ENCODE measurements at regions not wholly inside any gene's neighbourhood (a gene's known extent, or its start where the extent isn't known, plus 50 kb on each side); places are given as distances from the start of the nearest gene placed in this dataset.

DNA sequence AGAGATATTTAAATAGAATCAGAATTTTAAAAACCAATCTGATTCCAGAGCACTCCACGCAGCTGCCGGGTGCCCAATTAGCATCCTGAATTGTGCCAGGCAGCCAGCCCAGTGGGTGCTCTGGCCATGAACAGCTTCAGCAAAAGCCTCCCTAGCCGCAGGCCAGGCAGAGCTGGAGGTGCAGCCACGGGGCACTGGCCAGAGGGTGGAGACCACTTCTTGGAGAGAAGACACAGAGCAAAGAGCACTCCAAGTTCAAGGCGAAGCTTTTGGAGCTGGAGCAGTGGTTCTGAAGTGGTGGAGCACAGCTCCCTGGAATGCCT lies 475.6 kb upstream of the PROK2 start:
- DNase-seq (ENCODE audit: low read depth in 6 of 9, low spot score in 9 of 9): no peak

DNA sequence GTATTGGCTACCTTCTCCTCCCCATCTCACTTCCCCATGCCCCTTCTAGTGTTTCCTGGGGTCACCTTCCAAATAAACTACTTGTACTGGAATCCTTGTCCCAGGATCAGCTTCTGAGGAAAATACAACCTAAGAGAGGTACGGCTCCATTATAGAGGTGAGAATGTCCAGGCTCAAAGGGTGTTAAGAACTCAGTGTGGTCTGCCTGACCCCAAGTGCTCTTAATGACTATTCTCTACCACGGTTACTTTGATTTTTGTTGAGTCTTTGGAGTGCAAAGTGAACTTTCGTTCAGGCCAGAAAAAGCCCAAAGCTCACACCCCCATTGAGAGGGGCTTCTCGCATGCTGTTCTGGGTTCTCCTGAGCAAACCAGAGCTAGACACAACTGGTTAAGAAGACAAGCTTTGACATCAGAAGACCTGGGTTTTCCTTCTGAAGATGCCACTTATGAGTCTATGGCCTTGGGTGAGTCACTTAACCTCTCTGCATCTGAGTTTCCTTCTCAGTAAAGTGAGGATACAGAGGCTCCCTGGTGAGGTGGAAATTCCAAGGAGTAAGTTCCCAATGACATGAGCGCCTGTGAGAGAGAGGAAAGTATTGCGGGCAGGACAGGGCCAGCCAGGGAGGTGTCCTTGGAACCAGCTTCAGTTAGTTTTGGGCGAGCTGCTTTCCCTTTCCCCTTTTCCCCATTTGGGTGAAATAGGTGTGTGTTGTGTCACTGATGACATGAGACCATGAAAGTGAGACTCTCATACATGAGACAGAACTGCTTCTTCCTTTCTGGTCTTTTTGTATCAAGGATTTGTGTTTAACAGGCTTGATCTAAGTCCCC lies 475.0 kb upstream of the PROK2 start:
- Histone ChIP-seq H3K27me3 (ENCODE audit: control insufficient read depth in 2 of 2, insufficient read depth in 1 of 2, low read length in 1 of 2) (no peaks in the 10 kb centered on the region), H3K4me1 (ENCODE audit: control insufficient read depth in 2 of 2, insufficient read depth in 2 of 2, low read length in 2 of 2) (peaks cover 49 to 52% of the 10 kb centered on the region in 2 donors), H3K9me3 (ENCODE audit: control insufficient read depth in 2 of 2, insufficient read depth in 1 of 2, low read length in 1 of 2) (peaks cover 0 to 14% of the 10 kb centered on the region in 2 donors), H3K36me3 (ENCODE audit: control insufficient read depth in 2 of 2, insufficient read depth in 2 of 2, low read length in 1 of 2) (no peaks in the 10 kb centered on the region), H3K27ac (ENCODE audit: low read depth in 1 of 2, low read length in 1 of 2) (no peak overlapping the region), H3K4me3 (ENCODE audit: low read length in 2 of 2) (no peak overlapping the region)
- no peak for DNase-seq (ENCODE audit: low read depth in 6 of 9, low spot score in 9 of 9)
- 96% methylated on average over 7 of the region's 7 CpGs for WGBS

More for the DNA sequence above, 475.6 kb upstream of the PROK2 start:
- no peak overlapping the region for H3K27ac ChIP-seq (ENCODE audit: low read depth in 1 of 2, low read length in 1 of 2)
- H3K9me3 ChIP-seq (ENCODE audit: control insufficient read depth in 2 of 2, insufficient read depth in 1 of 2, low read length in 1 of 2): peaks cover 0 to 14% of the 10 kb centered on the region in 2 donors
- H3K36me3 ChIP-seq (ENCODE audit: control insufficient read depth in 2 of 2, insufficient read depth in 2 of 2, low read length in 1 of 2): no peaks in the 10 kb centered on the region
- 98% methylated on average over 5 of the region's 5 CpGs for WGBS
- H3K4me1 ChIP-seq (ENCODE audit: control insufficient read depth in 2 of 2, insufficient read depth in 2 of 2, low read length in 2 of 2): peaks cover 44 to 50% of the 10 kb centered on the region in 2 donors
- H3K27me3 ChIP-seq (ENCODE audit: control insufficient read depth in 2 of 2, insufficient read depth in 1 of 2, low read length in 1 of 2): no peaks in the 10 kb centered on the region
- no peak overlapping the region for H3K4me3 ChIP-seq (ENCODE audit: low read length in 2 of 2)

DNA sequence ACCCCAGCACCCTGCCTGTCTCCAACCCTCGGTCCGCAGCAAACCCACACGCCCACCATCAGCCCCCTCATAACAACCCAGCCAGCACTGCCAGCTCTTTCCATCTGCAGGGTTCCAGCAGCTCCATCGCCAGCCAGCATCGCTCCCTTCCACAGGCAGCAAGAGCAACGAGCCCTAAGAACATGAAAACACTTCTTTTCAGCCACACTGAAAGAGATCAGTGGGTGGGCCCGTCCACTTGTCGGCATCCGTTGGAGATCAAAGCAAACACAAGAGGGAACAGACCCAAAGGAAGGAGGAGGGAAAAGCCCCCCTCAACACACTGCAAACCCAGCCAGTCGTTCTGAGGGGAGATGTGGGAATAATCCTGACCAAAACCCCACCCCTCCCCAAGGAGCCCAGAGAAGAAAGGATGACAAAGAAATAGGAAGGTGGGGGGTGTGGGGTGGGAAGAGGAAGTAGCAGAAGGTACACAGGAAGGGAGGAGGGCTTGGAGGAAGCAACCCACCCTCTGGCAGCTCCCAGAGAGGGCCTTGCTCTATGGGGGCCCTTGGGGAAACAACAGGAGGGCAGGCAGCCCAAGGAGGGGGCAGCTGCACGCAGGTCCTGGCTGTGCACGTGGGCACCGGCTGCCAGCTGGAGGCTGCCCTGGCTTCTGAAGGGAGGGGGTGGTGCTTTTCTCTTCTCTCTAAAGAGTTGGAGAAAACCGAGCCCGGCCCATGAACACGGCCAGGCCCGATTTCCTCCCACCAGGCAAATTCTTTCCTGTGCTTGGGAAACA lies 473.6 kb upstream of the PROK2 start:
- H3K9me3 ChIP-seq (ENCODE audit: control insufficient read depth in 2 of 2, insufficient read depth in 1 of 2, low read length in 1 of 2): peaks cover 0 to 14% of the 10 kb centered on the region in 2 donors
- H3K36me3 ChIP-seq (ENCODE audit: control insufficient read depth in 2 of 2, insufficient read depth in 2 of 2, low read length in 1 of 2): no peaks in the 10 kb centered on the region
- peak overlapping the region; percentile 31 to 50 for H3K27ac ChIP-seq (ENCODE audit: low read depth in 1 of 2, low read length in 1 of 2)
- WGBS: 31% methylated on average over 17 of the region's 17 CpGs
- peak in 6 of 9 donors; percentile 41 to 73 (median 55) for DNase-seq (ENCODE audit: low read depth in 6 of 9, low spot score in 9 of 9)
- no peaks in the 10 kb centered on the region for H3K27me3 ChIP-seq (ENCODE audit: control insufficient read depth in 2 of 2, insufficient read depth in 1 of 2, low read length in 1 of 2)
- no peak overlapping the region for H3K4me3 ChIP-seq (ENCODE audit: low read length in 2 of 2)
- H3K4me1 ChIP-seq (ENCODE audit: control insufficient read depth in 2 of 2, insufficient read depth in 2 of 2, low read length in 2 of 2): peaks cover 50 to 55% of the 10 kb centered on the region in 2 donors

DNA sequence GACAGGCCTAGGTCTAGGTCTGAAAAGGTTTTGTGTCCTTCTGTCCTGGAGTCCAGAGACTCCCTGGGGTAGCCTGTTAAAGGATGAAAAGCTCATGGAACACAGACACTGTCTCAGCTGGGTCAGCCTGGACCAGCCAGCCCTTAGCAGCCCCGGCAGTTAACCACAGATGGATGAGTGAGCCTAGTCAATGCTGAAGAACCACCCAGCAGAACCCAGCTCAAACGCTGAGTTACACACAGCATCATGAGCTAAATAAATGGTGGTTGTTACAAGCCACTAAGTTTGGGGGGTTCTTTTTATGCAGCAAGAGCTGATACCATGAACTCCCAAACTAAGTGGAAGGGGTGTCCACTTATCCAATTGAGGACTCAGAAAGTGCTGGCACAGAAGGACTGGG lies 472.8 kb upstream of the PROK2 start:
- H3K27ac ChIP-seq (ENCODE audit: low read depth in 1 of 2, low read length in 1 of 2): peak overlapping the region in 1 of 2 donors; percentile 56
- H3K9me3 ChIP-seq (ENCODE audit: control insufficient read depth in 2 of 2, insufficient read depth in 1 of 2, low read length in 1 of 2): peaks cover 0 to 14% of the 10 kb centered on the region in 2 donors
- no peaks in the 10 kb centered on the region for H3K27me3 ChIP-seq (ENCODE audit: control insufficient read depth in 2 of 2, insufficient read depth in 1 of 2, low read length in 1 of 2)
- no peak overlapping the region for H3K4me3 ChIP-seq (ENCODE audit: low read length in 2 of 2)
- DNase-seq (ENCODE audit: low read depth in 6 of 9, low spot score in 9 of 9): no peak
- WGBS: 96% methylated on average over 2 of the region's 2 CpGs
- peaks cover 50 to 55% of the 10 kb centered on the region in 2 donors for H3K4me1 ChIP-seq (ENCODE audit: control insufficient read depth in 2 of 2, insufficient read depth in 2 of 2, low read length in 2 of 2)
- no peaks in the 10 kb centered on the region for H3K36me3 ChIP-seq (ENCODE audit: control insufficient read depth in 2 of 2, insufficient read depth in 2 of 2, low read length in 1 of 2)

DNA sequence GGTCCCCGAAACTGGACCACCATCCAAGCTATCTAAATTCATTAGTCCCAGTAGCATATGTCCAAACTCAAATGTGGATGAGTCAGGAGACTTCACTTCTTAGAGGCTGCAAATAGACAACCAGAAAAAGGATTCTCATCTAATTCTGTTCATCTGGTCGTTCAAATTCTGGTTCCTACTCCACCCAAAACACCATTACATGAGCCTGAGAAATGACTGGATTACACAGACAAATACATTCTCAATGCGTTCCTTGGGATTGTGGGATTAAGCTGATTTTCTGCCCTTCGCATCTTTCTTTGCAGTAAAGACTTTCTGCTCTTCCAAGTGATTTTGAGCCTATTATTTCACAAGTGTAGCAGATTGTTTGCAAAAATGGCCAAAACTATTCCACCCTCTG lies 472.3 kb upstream of the PROK2 start:
- Histone ChIP-seq H3K4me1 (ENCODE audit: control insufficient read depth in 2 of 2, insufficient read depth in 2 of 2, low read length in 2 of 2) (peaks cover 50 to 55% of the 10 kb centered on the region in 2 donors), H3K4me3 (ENCODE audit: low read length in 2 of 2) (no peak overlapping the region), H3K9me3 (ENCODE audit: control insufficient read depth in 2 of 2, insufficient read depth in 1 of 2, low read length in 1 of 2) (peaks cover 0 to 14% of the 10 kb centered on the region in 2 donors), H3K36me3 (ENCODE audit: control insufficient read depth in 2 of 2, insufficient read depth in 2 of 2, low read length in 1 of 2) (no peaks in the 10 kb centered on the region), H3K27me3 (ENCODE audit: control insufficient read depth in 2 of 2, insufficient read depth in 1 of 2, low read length in 1 of 2) (no peaks in the 10 kb centered on the region), H3K27ac (ENCODE audit: low read depth in 1 of 2, low read length in 1 of 2) (peak overlapping the region in 1 of 2 donors; percentile 56)
- WGBS: 95% methylated on average over 4 of the region's 4 CpGs
- no peak for DNase-seq (ENCODE audit: low read depth in 6 of 9, low spot score in 9 of 9)

DNA sequence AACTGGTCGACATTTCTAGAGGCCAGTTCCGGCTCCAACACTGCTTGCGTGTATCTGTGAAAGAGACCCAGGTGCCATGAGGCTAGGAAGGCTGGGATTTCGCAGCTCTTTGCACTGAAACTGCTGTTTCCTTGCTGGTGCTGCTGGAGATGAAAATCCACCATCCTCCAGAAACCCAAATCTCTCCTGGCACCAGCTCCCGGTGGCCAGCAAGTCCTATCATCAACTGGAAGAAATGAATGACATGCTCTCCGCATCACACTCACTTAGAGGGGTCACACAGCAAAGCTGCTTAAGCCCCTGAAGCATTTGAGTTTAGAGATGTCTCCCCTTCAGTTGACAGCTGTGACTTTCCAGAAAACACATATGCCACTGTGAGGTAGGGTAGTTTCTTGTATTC lies 471.8 kb upstream of the PROK2 start:
- Histone ChIP-seq H3K27me3 (ENCODE audit: control insufficient read depth in 2 of 2, insufficient read depth in 1 of 2, low read length in 1 of 2) (no peaks in the 10 kb centered on the region), H3K36me3 (ENCODE audit: control insufficient read depth in 2 of 2, insufficient read depth in 2 of 2, low read length in 1 of 2) (no peaks in the 10 kb centered on the region), H3K9me3 (ENCODE audit: control insufficient read depth in 2 of 2, insufficient read depth in 1 of 2, low read length in 1 of 2) (peaks cover 0 to 14% of the 10 kb centered on the region in 2 donors), H3K4me1 (ENCODE audit: control insufficient read depth in 2 of 2, insufficient read depth in 2 of 2, low read length in 2 of 2) (peaks cover 50 to 55% of the 10 kb centered on the region in 2 donors), H3K27ac (ENCODE audit: low read depth in 1 of 2, low read length in 1 of 2) (peak overlapping the region in 1 of 2 donors; percentile 56), H3K4me3 (ENCODE audit: low read length in 2 of 2) (no peak overlapping the region)
- WGBS: 95% methylated on average over 6 of the region's 6 CpGs
- DNase-seq (ENCODE audit: low read depth in 6 of 9, low spot score in 9 of 9): peak in 1 of 9 donors; percentile 54

DNA sequence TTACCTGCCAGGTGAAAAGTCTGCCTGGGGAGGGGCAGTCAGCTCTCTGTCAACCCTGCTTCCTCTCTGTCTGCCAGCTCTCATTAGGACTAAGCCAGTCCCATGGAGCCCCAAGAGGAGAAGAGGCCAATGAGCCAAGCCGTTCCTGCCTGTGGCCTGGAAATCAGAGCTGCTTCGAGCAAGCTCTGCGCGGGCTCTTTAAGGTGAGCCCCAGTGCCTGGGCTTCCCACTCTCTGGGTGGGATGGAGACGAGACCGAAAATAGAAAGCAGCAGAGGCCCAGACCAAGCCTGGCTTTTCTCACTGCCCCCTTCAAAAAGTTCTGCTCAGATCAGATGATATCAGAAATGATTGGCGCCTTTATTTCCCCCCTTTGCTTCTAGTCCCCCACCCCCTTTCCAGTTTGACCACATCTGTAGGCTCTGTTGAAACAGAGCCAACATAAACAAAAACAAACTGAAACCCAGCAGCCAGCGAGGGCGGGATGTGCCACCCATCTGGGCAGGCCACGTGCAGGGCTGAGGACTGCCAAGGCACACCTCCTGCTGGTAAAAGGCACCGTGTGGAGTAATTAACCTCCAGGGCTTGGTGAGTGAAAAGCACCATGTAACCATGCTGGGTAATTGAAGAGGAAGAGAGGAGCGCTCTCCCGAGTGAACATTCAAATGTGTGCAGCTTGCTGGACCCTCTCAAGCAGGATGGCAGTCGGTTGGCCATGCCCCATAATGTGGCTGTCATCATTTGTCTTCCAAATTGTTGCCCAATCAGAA lies 471.0 kb upstream of the PROK2 start:
- peaks cover 0 to 14% of the 10 kb centered on the region in 2 donors for H3K9me3 ChIP-seq (ENCODE audit: control insufficient read depth in 2 of 2, insufficient read depth in 1 of 2, low read length in 1 of 2)
- H3K36me3 ChIP-seq (ENCODE audit: control insufficient read depth in 2 of 2, insufficient read depth in 2 of 2, low read length in 1 of 2): no peaks in the 10 kb centered on the region
- no peaks in the 10 kb centered on the region for H3K27me3 ChIP-seq (ENCODE audit: control insufficient read depth in 2 of 2, insufficient read depth in 1 of 2, low read length in 1 of 2)
- H3K27ac ChIP-seq (ENCODE audit: low read depth in 1 of 2, low read length in 1 of 2): peak overlapping the region; percentile 36 to 56
- WGBS: 24% methylated on average over 14 of the region's 14 CpGs
- peak; percentile 42 to 89 (median 71) for DNase-seq (ENCODE audit: low read depth in 6 of 9, low spot score in 9 of 9)
- H3K4me3 ChIP-seq (ENCODE audit: low read length in 2 of 2): no peak overlapping the region
- H3K4me1 ChIP-seq (ENCODE audit: control insufficient read depth in 2 of 2, insufficient read depth in 2 of 2, low read length in 2 of 2): peaks cover 50 to 55% of the 10 kb centered on the region in 2 donors

DNA sequence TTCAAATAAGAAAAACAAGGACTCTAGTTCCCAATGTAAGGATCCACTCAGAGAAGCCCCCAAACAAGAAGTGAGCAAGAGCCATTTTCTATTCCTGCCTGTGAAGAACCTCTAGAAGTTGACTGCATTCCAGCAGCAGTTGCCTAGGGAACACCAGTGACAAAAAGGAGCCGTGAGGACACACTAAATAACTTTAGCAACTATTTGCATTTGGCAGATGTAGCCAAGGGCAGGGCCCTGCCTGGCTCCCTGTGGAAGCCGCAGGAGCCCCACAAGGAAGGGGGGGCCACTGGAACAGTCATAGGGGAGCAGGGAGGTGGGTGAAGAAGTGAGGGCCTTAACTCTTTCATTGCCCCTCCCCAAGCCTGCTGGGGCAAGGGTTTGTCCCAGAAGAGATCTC lies 470.2 kb upstream of the PROK2 start:
- Histone ChIP-seq H3K9me3 (ENCODE audit: control insufficient read depth in 2 of 2, insufficient read depth in 1 of 2, low read length in 1 of 2) (peaks cover 0 to 14% of the 10 kb centered on the region in 2 donors), H3K27me3 (ENCODE audit: control insufficient read depth in 2 of 2, insufficient read depth in 1 of 2, low read length in 1 of 2) (no peaks in the 10 kb centered on the region), H3K36me3 (ENCODE audit: control insufficient read depth in 2 of 2, insufficient read depth in 2 of 2, low read length in 1 of 2) (no peaks in the 10 kb centered on the region), H3K4me1 (ENCODE audit: control insufficient read depth in 2 of 2, insufficient read depth in 2 of 2, low read length in 2 of 2) (peaks cover 49 to 54% of the 10 kb centered on the region in 2 donors), H3K4me3 (ENCODE audit: low read length in 2 of 2) (no peak overlapping the region), H3K27ac (ENCODE audit: low read depth in 1 of 2, low read length in 1 of 2) (no peak overlapping the region)
- 71% methylated on average over 2 of the region's 2 CpGs for WGBS
- no peak for DNase-seq (ENCODE audit: low read depth in 6 of 9, low spot score in 9 of 9)

All from thymus (tissue), 11 donors.